ENCODE measurements at regions not wholly inside any gene's neighbourhood (a gene's known extent, or its start where the extent isn't known, plus 50 kb on each side); places are given as distances from the start of the nearest gene placed in this dataset.

DNA sequence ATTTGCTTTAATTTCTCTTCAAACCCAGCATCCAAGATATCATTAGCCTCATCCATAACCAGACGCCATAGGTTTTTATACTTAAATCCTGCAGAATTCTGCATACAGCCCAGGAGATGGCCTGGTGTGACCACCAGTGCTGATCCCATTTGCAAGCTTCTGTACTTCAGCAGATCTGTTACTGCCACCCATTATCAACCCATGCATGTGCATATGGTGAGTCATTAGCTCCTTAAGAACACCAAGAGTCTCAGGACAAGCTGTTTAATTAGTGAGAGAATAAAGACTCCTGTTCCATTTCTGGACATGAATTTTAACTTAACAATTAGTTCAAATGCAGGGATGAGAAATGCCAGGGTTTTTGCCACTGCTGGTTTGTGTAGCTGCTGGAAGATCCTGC, 110.7 kb upstream of the TANK start:
- CTCF ChIA-PET: no interaction called here
- BruUV-seq (replicated peaks): no TSS peak

DNA sequence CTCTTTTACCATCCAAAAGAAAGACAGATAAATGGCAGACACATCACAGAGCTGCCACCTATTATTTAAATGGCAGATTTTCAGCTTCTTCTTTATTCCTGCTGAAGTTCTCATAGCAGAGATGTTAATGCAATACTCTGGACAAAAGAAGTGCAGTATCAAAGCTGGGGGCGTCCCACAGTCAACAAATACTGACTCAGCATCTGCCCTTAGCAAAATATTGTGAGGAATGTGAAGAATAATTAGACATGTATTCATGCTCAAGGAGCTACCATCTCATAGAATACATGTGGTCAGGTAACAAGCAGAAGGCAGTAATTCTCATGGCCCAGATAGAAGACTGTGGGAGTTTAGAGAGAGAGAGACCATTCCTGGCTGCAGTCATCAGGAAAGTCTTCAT, 108.0 kb upstream of the TANK start:
- POLR2A ChIA-PET: no interaction called here
- intact Hi-C loops (cut with micrococcal nuclease; ENCODE audit: unreplicated experiment): no loop called here

More for the DNA sequence above, 110.7 kb upstream of the TANK start:
- Histone ChIP-seq H3K27me3 (ENCODE audit: control insufficient read depth, insufficient read depth, low read length) (peaks cover 23% of the 10 kb centered on the region), H3K36me3 (ENCODE audit: control insufficient read depth, insufficient read depth, low read length) (no peaks in the 10 kb centered on the region), H3K4me1 (ENCODE audit: control insufficient read depth, insufficient read depth, low read length) (no peaks in the 10 kb centered on the region), H3K9me3 (ENCODE audit: control insufficient read depth, insufficient read depth, low read depth, low read length) (no peaks in the 10 kb centered on the region), H3K27ac (ENCODE audit: low read length) (no peak overlapping the region), H3K4me3 (ENCODE audit: low read depth in 2 of 2, low read length in 2 of 2) (no peak overlapping the region)
- in situ Hi-C loops (cut with HindIII; ENCODE audit: low pct_unique_long_range_greater_than_20kb, low sequenced_read_pairs): no loop called here
- intact Hi-C loops (cut with micrococcal nuclease; ENCODE audit: unreplicated experiment): no loop called here
- TF ChIP-seq, protein P1, sequence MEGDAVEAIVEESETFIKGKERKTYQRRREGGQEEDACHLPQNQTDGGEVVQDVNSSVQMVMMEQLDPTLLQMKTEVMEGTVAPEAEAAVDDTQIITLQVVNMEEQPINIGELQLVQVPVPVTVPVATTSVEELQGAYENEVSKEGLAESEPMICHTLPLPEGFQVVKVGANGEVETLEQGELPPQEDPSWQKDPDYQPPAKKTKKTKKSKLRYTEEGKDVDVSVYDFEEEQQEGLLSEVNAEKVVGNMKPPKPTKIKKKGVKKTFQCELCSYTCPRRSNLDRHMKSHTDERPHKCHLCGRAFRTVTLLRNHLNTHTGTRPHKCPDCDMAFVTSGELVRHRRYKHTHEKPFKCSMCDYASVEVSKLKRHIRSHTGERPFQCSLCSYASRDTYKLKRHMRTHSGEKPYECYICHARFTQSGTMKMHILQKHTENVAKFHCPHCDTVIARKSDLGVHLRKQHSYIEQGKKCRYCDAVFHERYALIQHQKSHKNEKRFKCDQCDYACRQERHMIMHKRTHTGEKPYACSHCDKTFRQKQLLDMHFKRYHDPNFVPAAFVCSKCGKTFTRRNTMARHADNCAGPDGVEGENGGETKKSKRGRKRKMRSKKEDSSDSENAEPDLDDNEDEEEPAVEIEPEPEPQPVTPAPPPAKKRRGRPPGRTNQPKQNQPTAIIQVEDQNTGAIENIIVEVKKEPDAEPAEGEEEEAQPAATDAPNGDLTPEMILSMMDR (IDR thresholded peaks at IDR 0.05): no peak
- TF ChIP-seq SIN3A (IDR thresholded peaks at IDR 0.05; ENCODE audit: borderline replicate concordance, insufficient read depth, low read depth, low read length): no peak
- ATAC-seq (no peak), DNase-seq (ENCODE audit: low read depth, low spot score) (no peak)
- POLR2A ChIA-PET: no interaction called here

More for the DNA sequence above, 108.0 kb upstream of the TANK start:
- CTCF ChIA-PET: no interaction called here
- in situ Hi-C loops (cut with HindIII; ENCODE audit: low pct_unique_long_range_greater_than_20kb, low sequenced_read_pairs): no loop called here
- no peaks in the 10 kb centered on the region for H3K4me1 ChIP-seq (ENCODE audit: control insufficient read depth, insufficient read depth, low read length)
- H3K9me3 ChIP-seq (ENCODE audit: control insufficient read depth, insufficient read depth, low read depth, low read length): no peaks in the 10 kb centered on the region
- no peak overlapping the region for H3K27ac ChIP-seq (ENCODE audit: low read length)
- no peak for DNase-seq (ENCODE audit: low read depth, low spot score)
- no TSS peak for BruUV-seq (replicated peaks)
- TF ChIP-seq, protein P2, sequence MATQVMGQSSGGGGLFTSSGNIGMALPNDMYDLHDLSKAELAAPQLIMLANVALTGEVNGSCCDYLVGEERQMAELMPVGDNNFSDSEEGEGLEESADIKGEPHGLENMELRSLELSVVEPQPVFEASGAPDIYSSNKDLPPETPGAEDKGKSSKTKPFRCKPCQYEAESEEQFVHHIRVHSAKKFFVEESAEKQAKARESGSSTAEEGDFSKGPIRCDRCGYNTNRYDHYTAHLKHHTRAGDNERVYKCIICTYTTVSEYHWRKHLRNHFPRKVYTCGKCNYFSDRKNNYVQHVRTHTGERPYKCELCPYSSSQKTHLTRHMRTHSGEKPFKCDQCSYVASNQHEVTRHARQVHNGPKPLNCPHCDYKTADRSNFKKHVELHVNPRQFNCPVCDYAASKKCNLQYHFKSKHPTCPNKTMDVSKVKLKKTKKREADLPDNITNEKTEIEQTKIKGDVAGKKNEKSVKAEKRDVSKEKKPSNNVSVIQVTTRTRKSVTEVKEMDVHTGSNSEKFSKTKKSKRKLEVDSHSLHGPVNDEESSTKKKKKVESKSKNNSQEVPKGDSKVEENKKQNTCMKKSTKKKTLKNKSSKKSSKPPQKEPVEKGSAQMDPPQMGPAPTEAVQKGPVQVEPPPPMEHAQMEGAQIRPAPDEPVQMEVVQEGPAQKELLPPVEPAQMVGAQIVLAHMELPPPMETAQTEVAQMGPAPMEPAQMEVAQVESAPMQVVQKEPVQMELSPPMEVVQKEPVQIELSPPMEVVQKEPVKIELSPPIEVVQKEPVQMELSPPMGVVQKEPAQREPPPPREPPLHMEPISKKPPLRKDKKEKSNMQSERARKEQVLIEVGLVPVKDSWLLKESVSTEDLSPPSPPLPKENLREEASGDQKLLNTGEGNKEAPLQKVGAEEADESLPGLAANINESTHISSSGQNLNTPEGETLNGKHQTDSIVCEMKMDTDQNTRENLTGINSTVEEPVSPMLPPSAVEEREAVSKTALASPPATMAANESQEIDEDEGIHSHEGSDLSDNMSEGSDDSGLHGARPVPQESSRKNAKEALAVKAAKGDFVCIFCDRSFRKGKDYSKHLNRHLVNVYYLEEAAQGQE (IDR thresholded peaks at IDR 0.05; ENCODE audit: insufficient read depth in 1 of 2, low read depth in 2 of 2, low read length in 1 of 2): no peak
- TF ChIP-seq, protein P1 (IDR thresholded peaks at IDR 0.05): no peak
- no peak for TF ChIP-seq TCF7L2 (IDR thresholded peaks at IDR 0.05; ENCODE audit: low read depth, low read length)
- TF ChIP-seq SIN3A (IDR thresholded peaks at IDR 0.05; ENCODE audit: borderline replicate concordance, insufficient read depth, low read depth, low read length): no peak
- no peak for TF ChIP-seq POLR2AphosphoS5 (IDR thresholded peaks at IDR 0.05; ENCODE audit: low read depth, low read length)
- H3K36me3 ChIP-seq (ENCODE audit: control insufficient read depth, insufficient read depth, low read length): no peaks in the 10 kb centered on the region
- peaks cover 18% of the 10 kb centered on the region for H3K27me3 ChIP-seq (ENCODE audit: control insufficient read depth, insufficient read depth, low read length)
- no peak overlapping the region for H3K4me3 ChIP-seq (ENCODE audit: low read depth in 2 of 2, low read length in 2 of 2)
- no peak for ATAC-seq

Data from Panc1 (cell line).